ENCODE measurements at regions not wholly inside any gene's neighbourhood (a gene's known extent, or its start where the extent isn't known, plus 50 kb on each side); places are given as distances from the start of the nearest gene placed in this dataset.

GRCh38 chr14:65214741-65215140 is 112.4 kb upstream of the MAX start:
- intact Hi-C loops (cut with micrococcal nuclease): no loop called here

GRCh38 chr14:65219353-65219752 is 117.0 kb upstream of the MAX start:
- intact Hi-C loops (cut with micrococcal nuclease): no loop called here

- intact Hi-C loops (cut with micrococcal nuclease): loop anchor here (1.0 to 5.0 kb wide), 10 partner anchors 52 to 848 kb away; partner anchors contain the start of genes FUT8 and MAX
These were observed 120.1 kb upstream of the MAX start for GRCh38 chr14:65222440-65222858.

- intact Hi-C loops (cut with micrococcal nuclease): loop anchor here (2.0 to 5.0 kb wide), 4 partner anchors 53 to 121 kb away; partner anchors contain the start of gene MAX
These were observed 121.3 kb upstream of the MAX start for GRCh38 chr14:65223636-65224035.

- intact Hi-C loops (cut with micrococcal nuclease): loop anchor here (5.0 kb wide), 1 partner anchor 122 kb away; the partner anchor contains the start of gene MAX
These were observed 122.5 kb upstream of the MAX start for GRCh38 chr14:65224799-65225198.

- intact Hi-C loops (cut with micrococcal nuclease): no loop called here
These were observed 123.2 kb upstream of the MAX start for GRCh38 chr14:65225299-65226159.

- intact Hi-C loops (cut with micrococcal nuclease): no loop called here
These were observed 124.7 kb upstream of the MAX start for GRCh38 chr14:65226824-65227604.

GRCh38 chr14:65228436-65228835 is 126.1 kb upstream of the MAX start:
- intact Hi-C loops (cut with micrococcal nuclease): no loop called here

- intact Hi-C loops (cut with micrococcal nuclease): loop anchor here (1.0 kb wide), 1 partner anchor 15 kb away; no protein-coding TSS in a partner anchor
These were observed 126.8 kb upstream of the MAX start for GRCh38 chr14:65228956-65229747.

- intact Hi-C loops (cut with micrococcal nuclease): loop anchor here (1.0 kb wide), 1 partner anchor 14 kb away; no protein-coding TSS in a partner anchor
These were observed 127.7 kb upstream of the MAX start for GRCh38 chr14:65229748-65230728.

- intact Hi-C loops (cut with micrococcal nuclease): no loop called here
These were observed 129.1 kb upstream of the MAX start for GRCh38 chr14:65231286-65231980.

- intact Hi-C loops (cut with micrococcal nuclease): no loop called here
These were observed 132.5 kb upstream of the MAX start for GRCh38 chr14:65234752-65235361.

- intact Hi-C loops (cut with micrococcal nuclease): no loop called here
These were observed 134.9 kb upstream of the MAX start for GRCh38 chr14:65237023-65237814.

- intact Hi-C loops (cut with micrococcal nuclease): no loop called here
These were observed 135.6 kb upstream of the MAX start for GRCh38 chr14:65237941-65238340.

GRCh38 chr14:65238456-65238855 is 136.1 kb upstream of the MAX start:
- intact Hi-C loops (cut with micrococcal nuclease): no loop called here

- intact Hi-C loops (cut with micrococcal nuclease): no loop called here
These were observed 137.0 kb upstream of the MAX start for GRCh38 chr14:65239143-65239937.

- intact Hi-C loops (cut with micrococcal nuclease): no loop called here
These were observed 137.6 kb upstream of the MAX start for GRCh38 chr14:65239938-65240296.

Data from T-helper 1 cell treated with Interleukin-12 subunit alpha and Interleukin-12 subunit beta and Interleukin-4 antibody, amounts not matched to agents 30 ng/mL and 1 ng/mL, for 36 hours (primary cell).